ENCODE measurements at regions not wholly inside any gene's neighbourhood (a gene's known extent, or its start where the extent isn't known, plus 50 kb on each side); places are given as distances from the start of the nearest gene placed in this dataset.

- Histone ChIP-seq H3K4me1 (no peaks in the 10 kb centered on the region), H3K9me3 (no peaks in the 10 kb centered on the region), H3K27me3 (no peaks in the 10 kb centered on the region), H3K4me3 (no peak overlapping the region), H3K36me3 (no peaks in the 10 kb centered on the region), H3K27ac (no peak overlapping the region)
- ATAC-seq (ENCODE audit: low FRiP score in 2 of 2) (no peak), DNase-seq (no peak)
- WGBS, 2 donors: 60 to 67% methylated on average over 1 of the region's 1 CpG
- no peak for TF ChIP-seq POLR2A (IDR thresholded peaks at IDR 0.05)
- TF ChIP-seq POLR2AphosphoS5 (IDR thresholded peaks at IDR 0.05): no peak
- TF ChIP-seq, protein P1, sequence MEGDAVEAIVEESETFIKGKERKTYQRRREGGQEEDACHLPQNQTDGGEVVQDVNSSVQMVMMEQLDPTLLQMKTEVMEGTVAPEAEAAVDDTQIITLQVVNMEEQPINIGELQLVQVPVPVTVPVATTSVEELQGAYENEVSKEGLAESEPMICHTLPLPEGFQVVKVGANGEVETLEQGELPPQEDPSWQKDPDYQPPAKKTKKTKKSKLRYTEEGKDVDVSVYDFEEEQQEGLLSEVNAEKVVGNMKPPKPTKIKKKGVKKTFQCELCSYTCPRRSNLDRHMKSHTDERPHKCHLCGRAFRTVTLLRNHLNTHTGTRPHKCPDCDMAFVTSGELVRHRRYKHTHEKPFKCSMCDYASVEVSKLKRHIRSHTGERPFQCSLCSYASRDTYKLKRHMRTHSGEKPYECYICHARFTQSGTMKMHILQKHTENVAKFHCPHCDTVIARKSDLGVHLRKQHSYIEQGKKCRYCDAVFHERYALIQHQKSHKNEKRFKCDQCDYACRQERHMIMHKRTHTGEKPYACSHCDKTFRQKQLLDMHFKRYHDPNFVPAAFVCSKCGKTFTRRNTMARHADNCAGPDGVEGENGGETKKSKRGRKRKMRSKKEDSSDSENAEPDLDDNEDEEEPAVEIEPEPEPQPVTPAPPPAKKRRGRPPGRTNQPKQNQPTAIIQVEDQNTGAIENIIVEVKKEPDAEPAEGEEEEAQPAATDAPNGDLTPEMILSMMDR (IDR thresholded peaks at IDR 0.05): no peak
- no peak for TF ChIP-seq EP300 (IDR thresholded peaks at IDR 0.05)
These were observed 1209.6 kb downstream of the PCDH7 start for GRCh38 chr4:31929676-31930345.

DNA sequence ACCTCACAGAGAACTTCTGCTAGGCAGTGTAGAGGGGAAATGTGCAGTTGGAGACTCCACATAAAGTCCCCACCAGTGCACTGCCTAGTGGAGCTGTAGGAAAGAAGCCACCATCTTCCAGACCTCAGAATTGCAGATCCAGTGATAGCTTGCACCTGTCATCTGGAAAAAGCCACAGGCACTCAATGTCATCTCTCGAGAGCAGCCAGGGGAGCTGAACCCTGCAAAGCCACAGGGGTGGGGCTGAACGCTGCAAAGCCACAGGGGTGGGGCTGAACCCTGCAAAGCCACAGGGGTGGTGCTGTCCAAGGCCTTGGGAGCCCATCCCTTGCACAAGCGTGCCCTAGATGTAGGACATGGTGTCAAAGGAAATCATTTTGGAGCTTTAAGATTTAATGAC, 1226.3 kb downstream of the PCDH7 start:
- Histone ChIP-seq H3K9me3 (no peaks in the 10 kb centered on the region), H3K27ac (no peak overlapping the region), H3K4me1 (no peaks in the 10 kb centered on the region), H3K4me3 (no peak overlapping the region), H3K27me3 (no peaks in the 10 kb centered on the region), H3K36me3 (no peaks in the 10 kb centered on the region)
- ATAC-seq (ENCODE audit: low FRiP score in 2 of 2) (no peak), DNase-seq (no peak)
- WGBS, 2 donors: 0 to 71% methylated on average over 1 to 2 of the region's 3 CpGs
- TF ChIP-seq POLR2AphosphoS5 (IDR thresholded peaks at IDR 0.05) (no peak), EP300 (IDR thresholded peaks at IDR 0.05) (no peak), POLR2A (IDR thresholded peaks at IDR 0.05) (no peak)
- TF ChIP-seq, protein P1 (IDR thresholded peaks at IDR 0.05): no peak

DNA sequence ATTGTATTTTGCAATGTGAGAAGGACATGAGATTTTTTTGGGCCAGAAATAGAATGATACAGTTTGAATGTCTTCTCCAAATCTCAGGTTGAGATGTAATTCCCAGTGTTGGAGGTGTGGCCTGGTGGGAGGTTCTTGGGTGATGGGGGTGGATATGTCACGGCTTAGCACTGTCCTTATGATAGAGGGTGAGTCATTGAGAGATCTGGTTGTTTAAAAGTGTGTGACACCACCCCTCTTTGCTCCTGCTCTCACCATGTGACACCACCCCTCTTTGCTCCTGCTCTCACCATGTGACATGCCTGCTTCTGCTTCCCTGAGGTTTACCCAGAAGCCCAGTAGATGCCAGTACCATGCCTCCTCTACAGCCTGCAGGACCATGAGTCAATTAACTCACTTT, 1226.9 kb downstream of the PCDH7 start:
- no peak for TF ChIP-seq EP300 (IDR thresholded peaks at IDR 0.05)
- no peak for TF ChIP-seq POLR2AphosphoS5 (IDR thresholded peaks at IDR 0.05)
- no peak for TF ChIP-seq POLR2A (IDR thresholded peaks at IDR 0.05)
- TF ChIP-seq, protein P1 (IDR thresholded peaks at IDR 0.05): no peak
- WGBS, 2 donors: 62 to 78% methylated on average over 1 of the region's 1 CpG
- Histone ChIP-seq H3K27ac (no peak overlapping the region), H3K36me3 (no peaks in the 10 kb centered on the region), H3K9me3 (no peaks in the 10 kb centered on the region), H3K4me1 (no peaks in the 10 kb centered on the region), H3K4me3 (no peak overlapping the region), H3K27me3 (no peaks in the 10 kb centered on the region)
- DNase-seq (no peak), ATAC-seq (ENCODE audit: low FRiP score in 2 of 2) (no peak)

GRCh38 chr4:31949045-31949444, 1228.9 kb downstream of the PCDH7 start:
- H3K36me3 ChIP-seq: no peaks in the 10 kb centered on the region
- DNase-seq: no peak
- H3K9me3 ChIP-seq: no peaks in the 10 kb centered on the region
- TF ChIP-seq POLR2AphosphoS5 (IDR thresholded peaks at IDR 0.05) (no peak), EP300 (IDR thresholded peaks at IDR 0.05) (no peak), POLR2A (IDR thresholded peaks at IDR 0.05) (no peak)
- TF ChIP-seq, protein P1 (IDR thresholded peaks at IDR 0.05): no peak
- ATAC-seq (ENCODE audit: low FRiP score in 2 of 2): no peak
- 83 to 85% methylated on average over 5 of the region's 5 CpGs for WGBS, 2 donors
- H3K4me3 ChIP-seq: no peak overlapping the region
- no peaks in the 10 kb centered on the region for H3K27me3 ChIP-seq
- no peak overlapping the region for H3K27ac ChIP-seq
- no peaks in the 10 kb centered on the region for H3K4me1 ChIP-seq

DNA sequence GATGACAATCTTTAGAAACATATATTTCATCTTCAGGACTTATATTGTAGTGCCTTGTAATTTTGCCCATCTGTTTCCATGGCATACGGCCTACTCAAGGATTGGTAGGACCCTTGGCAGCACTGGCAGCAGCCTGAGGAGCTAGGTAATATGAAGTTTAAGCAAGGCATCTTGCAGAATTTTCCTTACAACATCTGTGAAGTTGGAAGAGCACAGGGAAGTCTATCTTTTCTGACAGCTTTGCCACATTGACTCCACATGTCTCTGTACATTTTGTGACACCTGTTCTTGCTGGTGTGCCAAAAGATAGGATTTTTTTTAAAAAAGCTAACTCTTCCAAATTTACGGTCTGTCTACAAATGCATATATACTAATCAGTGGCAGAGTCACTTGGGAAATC, 1235.2 kb downstream of the PCDH7 start:
- no peak for DNase-seq
- TF ChIP-seq EP300 (IDR thresholded peaks at IDR 0.05) (no peak), POLR2AphosphoS5 (IDR thresholded peaks at IDR 0.05) (no peak), POLR2A (IDR thresholded peaks at IDR 0.05) (no peak)
- TF ChIP-seq, protein P1 (IDR thresholded peaks at IDR 0.05): no peak
- H3K36me3 ChIP-seq: no peaks in the 10 kb centered on the region
- H3K9me3 ChIP-seq: no peaks in the 10 kb centered on the region
- no peak overlapping the region for H3K4me3 ChIP-seq
- WGBS, 2 donors: 80 to 94% methylated on average over 2 of the region's 2 CpGs
- no peaks in the 10 kb centered on the region for H3K4me1 ChIP-seq
- H3K27ac ChIP-seq: no peak overlapping the region
- no peaks in the 10 kb centered on the region for H3K27me3 ChIP-seq
- ATAC-seq (ENCODE audit: low FRiP score in 2 of 2): no peak
